Neural progenitor cell (in vitro differentiated cells): ENCODE measurements at regions not wholly inside any gene's neighbourhood (a gene's known extent, or its start where the extent isn't known, plus 50 kb on each side); places are given as distances from the start of the nearest gene placed in this dataset.
A peak's percentile ranks its signal among the peaks of the same experiment; 100 is the strongest.
"Not testable (repeated sequence)": the region's sequence is repeated elsewhere in the genome, so short reads cannot be mapped to it uniquely, and the experiment has no call there.

Experiments used
- DNase-seq: peaks from one replicate; pipeline ENCODE4 v3.0.0-alpha.2; 2016; ENCODE audit warnings: low spot score
- H2AFZ ChIP-seq: fragments of 200-600 bp; sonication (generic); replicated peaks from 2 replicates; pipeline ENCODE4 v1.6.1; 2016; ENCODE audit warnings: antibody characterized with exemption
- H3F3A ChIP-seq: fragments of 200-600 bp; sonication (generic); 2 replicates; pipeline ENCODE4 v1.6.1; 2016; ENCODE audit warnings: antibody characterized with exemption, low read depth
- H3K27ac ChIP-seq: fragments of 200-600 bp; sonication (generic); 2 replicates; pipeline ENCODE4 v1.5.1; 2016; ENCODE audit warnings: mild to moderate bottlenecking
- H3K27me3 ChIP-seq: fragments of 200-600 bp; sonication (generic); 2 replicates; pipeline ENCODE4 v1.6.1; 2016; ENCODE audit warnings: mild to moderate bottlenecking, moderate library complexity
- H3K36me3 ChIP-seq: fragments of 200-600 bp; sonication (generic); 2 replicates; pipeline ENCODE4 v1.5.1; 2016
- H3K4me1 ChIP-seq: fragments of 200-600 bp; sonication (generic); 2 replicates; pipeline ENCODE4 v1.6.1; 2016; ENCODE audit warnings: mixed run types
- H3K4me2 ChIP-seq: fragments of 200-600 bp; sonication (generic); 2 replicates; pipeline ENCODE4 v1.6.1; 2016
- H3K4me3 ChIP-seq: fragments of 200-600 bp; sonication (generic); 2 replicates; pipeline ENCODE4 v1.5.1; 2016
- H3K79me2 ChIP-seq: fragments of 200-600 bp; sonication (generic); 2 replicates; pipeline ENCODE4 v1.6.1; 2016; ENCODE audit warnings: low read depth
- H3K9ac ChIP-seq: fragments of 200-600 bp; sonication (generic); 2 replicates; pipeline ENCODE4 v1.6.1; 2016
- H3K9me3 ChIP-seq: fragments of 200-600 bp; sonication (generic); 2 replicates; pipeline ENCODE4 v1.5.1; 2016; ENCODE audit warnings: low read depth
- H4K20me1 ChIP-seq: fragments of 200-600 bp; sonication (generic); 2 replicates; pipeline ENCODE4 v1.6.1; 2016; ENCODE audit warnings: low read depth
- H3K27ac Mint-ChIP-seq: 3 replicates; pipeline ENCODE4 v1.8.0; 2021; ENCODE audit warnings: mixed read lengths
- H3K27me3 Mint-ChIP-seq: 2 replicates; pipeline ENCODE4 v1.8.0; 2022; ENCODE audit warnings: low read depth, mild to moderate bottlenecking, inconsistent platforms, moderate library complexity, mixed read lengths; ENCODE audit not compliant: insufficient read depth
- H3K36me3 Mint-ChIP-seq: 3 replicates; pipeline ENCODE4 v1.8.0; 2021; ENCODE audit warnings: mixed read lengths
- H3K4me1 Mint-ChIP-seq: 3 replicates; pipeline ENCODE4 v1.8.0; 2021; ENCODE audit warnings: mixed read lengths
- H3K4me3 Mint-ChIP-seq: 3 replicates; pipeline ENCODE4 v1.8.0; 2021; ENCODE audit warnings: mild to moderate bottlenecking, moderate library complexity, mixed read lengths
- H3K9me3 Mint-ChIP-seq: 3 replicates; pipeline ENCODE4 v1.8.0; 2020; ENCODE audit warnings: mixed read lengths

GRCh38 chr4:4037399-4038138, 189.2 kb downstream of the OTOP1 start:
- DNase-seq, H3K27ac ChIP-seq, H3K4me2 ChIP-seq, H3K27me3 Mint-ChIP-seq, H4K20me1 ChIP-seq, H3K36me3 Mint-ChIP-seq, H3K27ac Mint-ChIP-seq, H3K27me3 ChIP-seq, H2AFZ ChIP-seq, H3F3A ChIP-seq, H3K9me3 ChIP-seq, H3K4me3 Mint-ChIP-seq, H3K79me2 ChIP-seq, H3K4me1 ChIP-seq, H3K36me3 ChIP-seq, H3K9ac ChIP-seq, H3K4me3 ChIP-seq: not testable (repeated sequence)
- peaks cover 12% of the 10 kb centered on the region for H3K9me3 Mint-ChIP-seq
- H3K4me1 Mint-ChIP-seq: peaks cover 31% of the 10 kb centered on the region

- not testable (repeated sequence) for H3K27me3 Mint-ChIP-seq, H3K9me3 ChIP-seq, H3K27ac Mint-ChIP-seq, H3K9ac ChIP-seq, H3K36me3 ChIP-seq, H3K4me3 Mint-ChIP-seq, H3K79me2 ChIP-seq, H2AFZ ChIP-seq, H3K4me3 ChIP-seq, H3K36me3 Mint-ChIP-seq, H4K20me1 ChIP-seq, H3K27ac ChIP-seq
- Histone ChIP-seq H3K4me1 (peaks cover 20% of the 10 kb centered on the region), H3F3A (peaks cover 10% of the 10 kb centered on the region), H3K27me3 (peaks cover 15% of the 10 kb centered on the region), H3K4me2 (peak overlapping the region; percentile 83)
- DNase-seq: peak; percentile 17
- H3K4me1 Mint-ChIP-seq: peaks cover 19% of the 10 kb centered on the region
- peaks cover 17% of the 10 kb centered on the region for H3K9me3 Mint-ChIP-seq
Measured at GRCh38 chr4:4045823-4046222, 180.9 kb downstream of the OTOP1 start.

- not testable (repeated sequence) for H3K27me3 Mint-ChIP-seq, H3K27ac Mint-ChIP-seq, H4K20me1 ChIP-seq, H3K4me3 Mint-ChIP-seq, H3K36me3 ChIP-seq, H3K36me3 Mint-ChIP-seq, H3K79me2 ChIP-seq, H3K9me3 ChIP-seq, H3K9ac ChIP-seq
- H3K4me3 ChIP-seq: peak overlapping the region; percentile 41
- peak overlapping the region; percentile 76 for H3K27ac ChIP-seq
- H3K27me3 ChIP-seq: peaks cover 15% of the 10 kb centered on the region
- H2AFZ ChIP-seq: peak overlapping the region; percentile 4
- peak overlapping the region; percentile 83 for H3K4me2 ChIP-seq
- peaks cover 10% of the 10 kb centered on the region for H3F3A ChIP-seq
- Mint-ChIP-seq H3K9me3 (peaks cover 13% of the 10 kb centered on the region), H3K4me1 (peaks cover 19% of the 10 kb centered on the region)
- DNase-seq: peak; percentile 51
- peaks cover 20% of the 10 kb centered on the region for H3K4me1 ChIP-seq
Measured at GRCh38 chr4:4046686-4047085, 180.0 kb downstream of the OTOP1 start.

GRCh38 chr4:4047202-4047601, 179.5 kb downstream of the OTOP1 start:
- peaks cover 20% of the 10 kb centered on the region for H3K4me1 ChIP-seq
- not testable (repeated sequence) for H3K36me3 ChIP-seq, H3K36me3 Mint-ChIP-seq, H3K27ac ChIP-seq, H3K27ac Mint-ChIP-seq, H3K79me2 ChIP-seq, H3K4me3 Mint-ChIP-seq, H3K9me3 ChIP-seq, H4K20me1 ChIP-seq, H3K9me3 Mint-ChIP-seq, H3K9ac ChIP-seq, H3K27me3 Mint-ChIP-seq
- peak overlapping the region; percentile 41 for H3K4me3 ChIP-seq
- peak; percentile 11 for DNase-seq
- H3K4me1 Mint-ChIP-seq: peaks cover 19% of the 10 kb centered on the region
- H2AFZ ChIP-seq: peak overlapping the region; percentile 90
- H3K27me3 ChIP-seq: peaks cover 15% of the 10 kb centered on the region
- H3K4me2 ChIP-seq: peak overlapping the region; percentile 83
- H3F3A ChIP-seq: peaks cover 10% of the 10 kb centered on the region

GRCh38 chr4:4048227-4048626, 178.5 kb downstream of the OTOP1 start:
- not testable (repeated sequence) for H3K9ac ChIP-seq, H3K27ac ChIP-seq, H3K27me3 Mint-ChIP-seq, H3K79me2 ChIP-seq, H3K9me3 Mint-ChIP-seq, H3K9me3 ChIP-seq, H4K20me1 ChIP-seq, H3K27ac Mint-ChIP-seq, H3K4me3 Mint-ChIP-seq, H3K36me3 ChIP-seq, H3K36me3 Mint-ChIP-seq, DNase-seq
- Histone ChIP-seq H2AFZ (peak overlapping the region; percentile 63), H3K27me3 (peaks cover 15% of the 10 kb centered on the region), H3K4me3 (peak overlapping the region; percentile 41), H3K4me2 (peak overlapping the region; percentile 83), H3K4me1 (peaks cover 20% of the 10 kb centered on the region), H3F3A (peaks cover 10% of the 10 kb centered on the region)
- peaks cover 19% of the 10 kb centered on the region for H3K4me1 Mint-ChIP-seq

- H4K20me1 ChIP-seq, DNase-seq, H3K36me3 Mint-ChIP-seq, H3K4me2 ChIP-seq, H2AFZ ChIP-seq, H3K27ac ChIP-seq, H3K9ac ChIP-seq, H3K4me3 Mint-ChIP-seq, H3K27ac Mint-ChIP-seq, H3K27me3 Mint-ChIP-seq, H3K9me3 Mint-ChIP-seq, H3K36me3 ChIP-seq, H3K9me3 ChIP-seq, H3K79me2 ChIP-seq, H3K4me3 ChIP-seq: not testable (repeated sequence)
- peaks cover 15% of the 10 kb centered on the region for H3K27me3 ChIP-seq
- peaks cover 19% of the 10 kb centered on the region for H3K4me1 Mint-ChIP-seq
- peaks cover 16% of the 10 kb centered on the region for H3K4me1 ChIP-seq
- peaks cover 10% of the 10 kb centered on the region for H3F3A ChIP-seq
Measured at GRCh38 chr4:4050781-4051180, 175.9 kb downstream of the OTOP1 start.

- H3K4me1 Mint-ChIP-seq, H3K27ac Mint-ChIP-seq: not testable (repeated sequence)
Measured at GRCh38 chr4:4052933-4053332, 173.8 kb downstream of the OTOP1 start.

GRCh38 chr4:4057226-4057625, 169.5 kb downstream of the OTOP1 start:
- not testable (repeated sequence) for H3K9ac ChIP-seq, H3K27ac Mint-ChIP-seq, H3K4me3 Mint-ChIP-seq, DNase-seq, H3K4me2 ChIP-seq, H3K9me3 Mint-ChIP-seq, H3K9me3 ChIP-seq, H3K36me3 Mint-ChIP-seq, H3K4me1 ChIP-seq, H3K27me3 Mint-ChIP-seq, H3K27me3 ChIP-seq, H3K4me3 ChIP-seq, H3F3A ChIP-seq, H2AFZ ChIP-seq, H3K27ac ChIP-seq, H3K79me2 ChIP-seq, H3K4me1 Mint-ChIP-seq, H3K36me3 ChIP-seq, H4K20me1 ChIP-seq

More at GRCh38 chr4:4052933-4053332, 173.8 kb downstream of the OTOP1 start:
- not testable (repeated sequence) for H3K27ac ChIP-seq, H2AFZ ChIP-seq, H3K27me3 ChIP-seq, H3K36me3 ChIP-seq, H3K79me2 ChIP-seq, H3K9ac ChIP-seq, H3K4me3 ChIP-seq, DNase-seq, H3K9me3 Mint-ChIP-seq, H3K4me2 ChIP-seq, H3K27me3 Mint-ChIP-seq, H4K20me1 ChIP-seq, H3K9me3 ChIP-seq, H3K36me3 Mint-ChIP-seq, H3F3A ChIP-seq, H3K4me3 Mint-ChIP-seq, H3K4me1 ChIP-seq
